Astrocyte (in vitro differentiated cells and primary cell): ENCODE measurements at regions not wholly inside any gene's neighbourhood (a gene's known extent, or its start where the extent isn't known, plus 50 kb on each side); places are given as distances from the start of the nearest gene placed in this dataset.

Experiments used
- CTCF ChIP-seq: IDR thresholded peaks from 2 replicates; pipeline ENCODE4 v1.5.1; 2011; ENCODE audit warnings: low read depth, mild to moderate bottlenecking, inconsistent platforms, low read length, moderate library complexity; ENCODE audit not compliant: insufficient read depth
- EZH2 ChIP-seq: IDR thresholded peaks from 2 replicates; pipeline ENCODE4 v1.6.1; 2012; ENCODE audit warnings: mild to moderate bottlenecking, low read length, inconsistent platforms; ENCODE audit not compliant: insufficient read depth

- TF ChIP-seq EZH2 = no peak
- TF ChIP-seq CTCF = no peak
Measured at GRCh38 chr12:47318963-47319362, 239.2 kb upstream of the AMIGO2 start.
